A549 (cell line): ENCODE measurements at regions not wholly inside any gene's neighbourhood (a gene's known extent, or its start where the extent isn't known, plus 50 kb on each side); places are given as distances from the start of the nearest gene placed in this dataset.

Experiments
- ATAC-seq, 2 experiments: fragments of 200-7000 bp in 1 of 2; fragments of >200 bp in 1 of 2; cut with Nextera tagmentation in 1 of 2; cut with Tn5 transposase in 1 of 2; 3 replicates each; pipeline versions ENCODE4 v1.8.0 to v1.9.1; 2018 to 2020; ENCODE audit warnings: mild to moderate bottlenecking in 1 of 2, moderate library complexity in 1 of 2
- CTCF ChIA-PET: fragments of 300-600 bp; sonication (Branson Sonifier 250); formaldehyde crosslinking; extraction: SDS; loops from one replicate; lab custom pipeline; 2021; ENCODE audit warnings: antibody characterized with exemption, inconsistent platforms; lab: Yijun Ruan, JAX
- POLR2A ChIA-PET: fragments of 350-600 bp; formaldehyde crosslinking; extraction: SDS; loops from one replicate; lab custom pipeline; 2021; ENCODE audit warnings: antibody characterized with exemption, inconsistent platforms; lab: Yijun Ruan, JAX
- DNase-seq, 2 experiments: peaks; one replicate each; pipeline versions ENCODE4 v3.0.0 to v3.0.0-alpha.2; 2011 to 2016; ENCODE audit warnings: low read depth in 1 of 2, low spot score in 1 of 2
- FAIRE-seq: peaks from 2 replicates; lab custom pipeline; 2011; peaks lifted over from hg19 to GRCh38; lab: Jason Lieb, UNC
- H3K27ac ChIP-seq, 2 experiments: fragments of >200 bp; sonication (Bioruptor Twin); formaldehyde crosslinking; 3 replicates each; pipeline ENCODE4 v1.5.1; 2016 to 2017
- H3K4me1 ChIP-seq: fragments of >200 bp; sonication (Bioruptor Twin); formaldehyde crosslinking; 3 replicates; pipeline ENCODE4 v1.6.1; 2016
- H3K4me2 ChIP-seq: fragments of >200 bp; sonication (Bioruptor Twin); formaldehyde crosslinking; 3 replicates; pipeline ENCODE4 v1.6.1; 2016
- H3K4me3 ChIP-seq: fragments of >200 bp; sonication (Bioruptor Twin); formaldehyde crosslinking; 3 replicates; pipeline ENCODE4 v1.5.1; 2016
- H3K9me3 ChIP-seq: fragments of >200 bp; sonication (Bioruptor Twin); formaldehyde crosslinking; 3 replicates; pipeline ENCODE4 v1.6.1; 2016
- BHLHE40 ChIP-seq: IDR thresholded peaks from 2 replicates; pipeline ENCODE4 v1.6.1; 2012; ENCODE audit warnings: low read depth, low read length, inconsistent platforms
- CBX2 ChIP-seq: fragments of 200-600 bp; sonication (generic); IDR thresholded peaks from 2 replicates; pipeline ENCODE4 v1.6.1; 2016; ENCODE audit warnings: low read depth, mild to moderate bottlenecking, borderline replicate concordance
- E2F6 ChIP-seq: IDR thresholded peaks from 2 replicates; pipeline ENCODE4 v1.6.1; 2012; ENCODE audit warnings: low read depth, borderline replicate concordance
- FOSB ChIP-seq: fragments of 250-450 bp; sonication (Bioruptor Pico); IDR thresholded peaks from 2 replicates; pipeline ENCODE4 v1.5.0; 2020; ENCODE audit warnings: mild to moderate bottlenecking, moderate library complexity
- FOSL2 ChIP-seq, 2 experiments: fragments of 450-650 bp in 1 of 2; fragments of >200 bp in 1 of 2; sonication (Bioruptor Twin) in 1 of 2; formaldehyde crosslinking; IDR thresholded peaks; 2 replicates each; pipeline versions ENCODE4 v1.5.0 to v1.6.1; 2016 to 2020; ENCODE audit warnings: mild to moderate bottlenecking in 1 of 2, moderate library complexity in 1 of 2
- HEYL ChIP-seq: fragments of 250-450 bp; sonication (Bioruptor Pico); IDR thresholded peaks from 2 replicates; pipeline ENCODE4 v1.8.0; 2021; ENCODE audit warnings: mild to moderate bottlenecking, moderate library complexity
- KDM5A ChIP-seq: fragments of 200-600 bp; sonication (generic); IDR thresholded peaks from 2 replicates; pipeline ENCODE4 v1.6.1; 2016; ENCODE audit warnings: antibody characterized with exemption, mild to moderate bottlenecking
- MYC ChIP-seq: IDR thresholded peaks from 2 replicates; pipeline ENCODE4 v1.6.1; 2012; ENCODE audit warnings: mild to moderate bottlenecking, inconsistent platforms, low read length, improper control_type of control experiment, borderline replicate concordance
- NFE2L2 ChIP-seq: fragments of 150-350 bp; conservative IDR thresholded peaks from 2 replicates; pipeline ENCODE4 v1.6.1; 2014; ENCODE audit warnings: low read length
- PBX3 ChIP-seq: IDR thresholded peaks from 2 replicates; pipeline ENCODE4 v1.6.1; 2012
- RAD21 ChIP-seq, 2 experiments: fragments of >200 bp in 1 of 2; sonication (Bioruptor Twin) in 1 of 2; formaldehyde crosslinking in 1 of 2; IDR thresholded peaks in 1 of 2; conservative IDR thresholded peaks in 1 of 2; 2 replicates in 1 of 2; 3 replicates in 1 of 2; pipeline ENCODE4 v1.6.1; 2012 to 2018; ENCODE audit warnings: inconsistent platforms in 1 of 2
- RCOR1 ChIP-seq: fragments of 150-350 bp; IDR thresholded peaks from 2 replicates; pipeline ENCODE4 v1.6.1; 2014; ENCODE audit warnings: antibody characterized with exemption, low read length, low read depth
- TFCP2L1 ChIP-seq: fragments of 250-450 bp; sonication (Bioruptor Pico); IDR thresholded peaks from 2 replicates; pipeline ENCODE4 v1.5.0; 2021; ENCODE audit warnings: mild to moderate bottlenecking
- ZC3H11A ChIP-seq: fragments of 450-650 bp; IDR thresholded peaks from 2 replicates; pipeline ENCODE4 v1.6.1; 2014; ENCODE audit warnings: antibody characterized with exemption, mild to moderate bottlenecking
- ZNF302 ChIP-seq: fragments of 250-450 bp; sonication (Bioruptor Pico); IDR thresholded peaks from 2 replicates; pipeline ENCODE4 v1.9.0; 2021; ENCODE audit warnings: inconsistent platforms, mild to moderate bottlenecking, moderate library complexity
- WGBS: methylation state at CpG from one replicate; pipeline ENCODE4 v1.1.6; 2017; ENCODE audit errors: missing lambda C conversion rate; 5-methylcytosine and 5-hydroxymethylcytosine counted together
- TF ChIP-seq, protein P1 (sequence below): fragments of >200 bp; sonication (Bioruptor Twin); formaldehyde crosslinking; IDR thresholded peaks from 3 replicates; pipeline ENCODE4 v1.5.1; 2016
- TF ChIP-seq, protein P2 (sequence below): fragments of 250-450 bp; sonication (Bioruptor Pico); IDR thresholded peaks from 2 replicates; pipeline ENCODE4 v1.5.0; 2021; ENCODE audit warnings: mild to moderate bottlenecking, moderate library complexity, borderline replicate concordance
- TF ChIP-seq, protein P3 (sequence below): fragments of 250-450 bp; sonication (Bioruptor Pico); IDR thresholded peaks from 2 replicates; pipeline ENCODE4 v1.5.0; 2020; ENCODE audit warnings: low read depth, mild to moderate bottlenecking, moderate library complexity
- TF ChIP-seq, protein P4 (sequence below): fragments of 150-350 bp; IDR thresholded peaks from 2 replicates; pipeline ENCODE4 v1.6.1; 2014; ENCODE audit warnings: low read depth, mild to moderate bottlenecking, low read length

GRCh38 chr14:51595881-51596455 is 55.7 kb upstream of the FRMD6 start:
- Histone ChIP-seq H3K4me3 (no peak overlapping the region), H3K9me3 (no peaks in the 10 kb centered on the region), H3K27ac (no peak overlapping the region), H3K4me2 (no peak overlapping the region), H3K4me1 (0 out of 3 replicates have a peak, but pooled peaks cover 5% of the 10 kb centered on the region)
- 81% methylated on average over 3 of the region's 3 CpGs for whole genome bisulfite sequencing
- FAIRE-seq, result no peak
- ChIA-PET CTCF (interaction anchor here (1.2 kb wide), 1 partner anchor 313 kb away, joined by 6 read pairs; no protein-coding TSS in a partner anchor), POLR2A (no interaction called here)
- no peak for DNase-seq
- TF ChIP-seq BHLHE40 (no peak), FOSL2 (IDR thresholded peaks at IDR 0.05) (no peak), FOSL2 (CRISPR knock-in tag; IDR thresholded peaks at IDR 0.05) (no peak), FOSB (CRISPR knock-in tag) (no peak), ZC3H11A (no peak), RAD21 (conservative IDR thresholded peaks at IDR 0.05 in 1 of 2, IDR thresholded peaks at IDR 0.05 in 1 of 2) (no peak), HEYL (CRISPR knock-in tag) (no peak), RCOR1 (no peak), ZNF302 (no peak), TFCP2L1 (CRISPR knock-in tag) (no peak), E2F6 (no peak), PBX3 (no peak), MYC (no peak), KDM5A (no peak), CBX2 (no peak), NFE2L2 (no peak)
- TF ChIP-seq, protein P1, sequence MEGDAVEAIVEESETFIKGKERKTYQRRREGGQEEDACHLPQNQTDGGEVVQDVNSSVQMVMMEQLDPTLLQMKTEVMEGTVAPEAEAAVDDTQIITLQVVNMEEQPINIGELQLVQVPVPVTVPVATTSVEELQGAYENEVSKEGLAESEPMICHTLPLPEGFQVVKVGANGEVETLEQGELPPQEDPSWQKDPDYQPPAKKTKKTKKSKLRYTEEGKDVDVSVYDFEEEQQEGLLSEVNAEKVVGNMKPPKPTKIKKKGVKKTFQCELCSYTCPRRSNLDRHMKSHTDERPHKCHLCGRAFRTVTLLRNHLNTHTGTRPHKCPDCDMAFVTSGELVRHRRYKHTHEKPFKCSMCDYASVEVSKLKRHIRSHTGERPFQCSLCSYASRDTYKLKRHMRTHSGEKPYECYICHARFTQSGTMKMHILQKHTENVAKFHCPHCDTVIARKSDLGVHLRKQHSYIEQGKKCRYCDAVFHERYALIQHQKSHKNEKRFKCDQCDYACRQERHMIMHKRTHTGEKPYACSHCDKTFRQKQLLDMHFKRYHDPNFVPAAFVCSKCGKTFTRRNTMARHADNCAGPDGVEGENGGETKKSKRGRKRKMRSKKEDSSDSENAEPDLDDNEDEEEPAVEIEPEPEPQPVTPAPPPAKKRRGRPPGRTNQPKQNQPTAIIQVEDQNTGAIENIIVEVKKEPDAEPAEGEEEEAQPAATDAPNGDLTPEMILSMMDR, result no peak
- TF ChIP-seq, protein P2, sequence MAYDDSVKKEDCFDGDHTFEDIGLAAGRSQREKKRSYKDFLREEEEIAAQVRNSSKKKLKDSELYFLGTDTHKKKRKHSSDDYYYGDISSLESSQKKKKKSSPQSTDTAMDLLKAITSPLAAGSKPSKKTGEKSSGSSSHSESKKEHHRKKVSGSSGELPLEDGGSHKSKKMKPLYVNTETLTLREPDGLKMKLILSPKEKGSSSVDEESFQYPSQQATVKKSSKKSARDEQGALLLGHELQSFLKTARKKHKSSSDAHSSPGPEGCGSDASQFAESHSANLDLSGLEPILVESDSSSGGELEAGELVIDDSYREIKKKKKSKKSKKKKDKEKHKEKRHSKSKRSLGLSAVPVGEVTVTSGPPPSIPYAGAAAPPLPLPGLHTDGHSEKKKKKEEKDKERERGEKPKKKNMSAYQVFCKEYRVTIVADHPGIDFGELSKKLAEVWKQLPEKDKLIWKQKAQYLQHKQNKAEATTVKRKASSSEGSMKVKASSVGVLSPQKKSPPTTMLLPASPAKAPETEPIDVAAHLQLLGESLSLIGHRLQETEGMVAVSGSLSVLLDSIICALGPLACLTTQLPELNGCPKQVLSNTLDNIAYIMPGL, result no peak
- TF ChIP-seq, protein P3, sequence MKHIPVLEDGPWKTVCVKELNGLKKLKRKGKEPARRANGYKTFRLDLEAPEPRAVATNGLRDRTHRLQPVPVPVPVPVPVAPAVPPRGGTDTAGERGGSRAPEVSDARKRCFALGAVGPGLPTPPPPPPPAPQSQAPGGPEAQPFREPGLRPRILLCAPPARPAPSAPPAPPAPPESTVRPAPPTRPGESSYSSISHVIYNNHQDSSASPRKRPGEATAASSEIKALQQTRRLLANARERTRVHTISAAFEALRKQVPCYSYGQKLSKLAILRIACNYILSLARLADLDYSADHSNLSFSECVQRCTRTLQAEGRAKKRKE (CRISPR knock-in tag), result no peak
- TF ChIP-seq, protein P4, sequence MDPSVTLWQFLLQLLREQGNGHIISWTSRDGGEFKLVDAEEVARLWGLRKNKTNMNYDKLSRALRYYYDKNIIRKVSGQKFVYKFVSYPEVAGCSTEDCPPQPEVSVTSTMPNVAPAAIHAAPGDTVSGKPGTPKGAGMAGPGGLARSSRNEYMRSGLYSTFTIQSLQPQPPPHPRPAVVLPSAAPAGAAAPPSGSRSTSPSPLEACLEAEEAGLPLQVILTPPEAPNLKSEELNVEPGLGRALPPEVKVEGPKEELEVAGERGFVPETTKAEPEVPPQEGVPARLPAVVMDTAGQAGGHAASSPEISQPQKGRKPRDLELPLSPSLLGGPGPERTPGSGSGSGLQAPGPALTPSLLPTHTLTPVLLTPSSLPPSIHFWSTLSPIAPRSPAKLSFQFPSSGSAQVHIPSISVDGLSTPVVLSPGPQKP, result no peak
- no peak for ATAC-seq
